GM23338 (cell line): ENCODE measurements at regions not wholly inside any gene's neighbourhood (a gene's known extent, or its start where the extent isn't known, plus 50 kb on each side); places are given as distances from the start of the nearest gene placed in this dataset.

Experiments
- ETS1 ChIP-seq: IDR thresholded peaks from 2 replicates; pipeline ENCODE4 v1.6.1; 2016; ENCODE audit warnings: antibody characterized with exemption
- EZH2 ChIP-seq: fragments of 200-600 bp; sonication (generic); IDR thresholded peaks from one replicate; pipeline ENCODE4 v1.8.0; 2017; ENCODE audit warnings: antibody characterized with exemption, mild to moderate bottlenecking, low read depth; ENCODE audit not compliant: unreplicated experiment
- JUNB ChIP-seq: IDR thresholded peaks from one replicate; pipeline ENCODE4 v1.6.1; 2016; ENCODE audit warnings: antibody characterized with exemption; ENCODE audit not compliant: unreplicated experiment

DNA sequence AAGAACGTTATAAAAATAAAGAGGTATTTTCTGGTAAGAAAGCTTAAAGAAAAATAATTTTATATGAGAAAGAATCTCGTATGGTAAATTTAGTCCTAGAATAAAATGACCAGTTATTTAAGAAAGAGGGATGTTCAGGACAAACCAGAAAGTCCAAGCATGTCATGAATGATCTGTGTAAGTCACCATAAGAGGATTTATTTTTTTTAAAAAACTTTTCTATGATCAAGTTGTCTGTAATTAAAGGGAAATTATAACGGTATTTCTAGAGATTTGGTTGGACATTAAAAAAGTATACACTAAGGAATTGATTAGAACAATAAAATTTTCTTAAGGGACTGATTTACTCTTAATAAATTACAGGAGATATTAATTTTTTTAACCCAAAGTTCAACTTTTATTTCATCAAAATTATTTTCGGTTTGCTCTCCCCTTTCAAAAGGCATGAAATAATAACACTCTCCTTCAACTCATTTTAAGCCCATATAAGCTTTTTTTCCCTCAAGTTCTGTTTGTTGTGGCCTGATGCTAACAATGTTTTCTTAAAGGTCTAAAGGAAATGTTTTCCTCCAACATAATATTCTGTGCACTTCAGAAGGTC is 49.9 kb upstream of the CPSF6 start (continued):
- TF ChIP-seq ETS1 (no peak), EZH2 (no peak), JUNB (no peak)
